ENCODE measurements at regions not wholly inside any gene's neighbourhood (a gene's known extent, or its start where the extent isn't known, plus 50 kb on each side); places are given as distances from the start of the nearest gene placed in this dataset.

DNA sequence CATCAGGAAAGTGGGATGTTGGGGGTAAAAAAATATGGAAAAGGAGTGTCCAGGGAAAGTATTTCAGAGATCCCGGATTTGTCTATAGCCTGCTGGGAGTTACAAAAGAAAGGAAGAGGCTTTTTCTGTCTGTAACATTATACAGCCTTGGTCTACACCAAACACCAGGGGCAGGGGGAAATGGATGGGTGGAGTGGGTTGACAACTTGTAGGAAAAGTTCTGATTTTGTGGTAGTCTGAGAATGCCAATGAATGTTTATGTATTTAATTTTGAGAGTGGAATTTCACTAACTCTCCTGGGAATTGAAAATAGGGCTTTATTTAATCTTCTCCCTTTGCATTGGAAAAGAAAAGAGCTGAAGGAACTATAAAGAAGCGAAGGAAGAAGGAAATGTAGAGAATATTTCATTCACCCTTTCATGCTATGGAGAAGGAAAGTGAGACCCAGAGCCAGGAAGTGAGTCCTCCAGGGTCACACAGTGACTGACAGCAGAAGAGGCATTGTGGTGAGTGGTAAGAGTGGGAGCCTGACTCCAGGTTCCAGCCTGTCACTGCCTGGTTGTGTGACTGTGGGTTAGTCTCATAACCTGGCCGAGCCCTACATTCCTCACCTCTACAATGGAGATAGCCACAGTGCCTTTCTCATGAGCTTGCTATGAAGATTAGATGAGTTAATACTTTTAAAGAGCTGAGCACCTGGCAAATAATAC lies 346.3 kb upstream of the TNP1 start:
- Mint-ChIP-seq H3K36me3 (ENCODE audit: low read depth) (peaks cover 21% of the 10 kb centered on the region), H3K27ac (no peak overlapping the region), H3K4me1 (ENCODE audit: low read depth) (peaks cover 25% of the 10 kb centered on the region), H3K4me3 (no peak overlapping the region), H3K27me3 (ENCODE audit: insufficient read depth) (no peaks in the 10 kb centered on the region; the same call in 1 of the 2 replicates), H3K9me3 (peaks cover 14% of the 10 kb centered on the region)
- TF ChIP-seq, protein P1, sequence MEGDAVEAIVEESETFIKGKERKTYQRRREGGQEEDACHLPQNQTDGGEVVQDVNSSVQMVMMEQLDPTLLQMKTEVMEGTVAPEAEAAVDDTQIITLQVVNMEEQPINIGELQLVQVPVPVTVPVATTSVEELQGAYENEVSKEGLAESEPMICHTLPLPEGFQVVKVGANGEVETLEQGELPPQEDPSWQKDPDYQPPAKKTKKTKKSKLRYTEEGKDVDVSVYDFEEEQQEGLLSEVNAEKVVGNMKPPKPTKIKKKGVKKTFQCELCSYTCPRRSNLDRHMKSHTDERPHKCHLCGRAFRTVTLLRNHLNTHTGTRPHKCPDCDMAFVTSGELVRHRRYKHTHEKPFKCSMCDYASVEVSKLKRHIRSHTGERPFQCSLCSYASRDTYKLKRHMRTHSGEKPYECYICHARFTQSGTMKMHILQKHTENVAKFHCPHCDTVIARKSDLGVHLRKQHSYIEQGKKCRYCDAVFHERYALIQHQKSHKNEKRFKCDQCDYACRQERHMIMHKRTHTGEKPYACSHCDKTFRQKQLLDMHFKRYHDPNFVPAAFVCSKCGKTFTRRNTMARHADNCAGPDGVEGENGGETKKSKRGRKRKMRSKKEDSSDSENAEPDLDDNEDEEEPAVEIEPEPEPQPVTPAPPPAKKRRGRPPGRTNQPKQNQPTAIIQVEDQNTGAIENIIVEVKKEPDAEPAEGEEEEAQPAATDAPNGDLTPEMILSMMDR (IDR thresholded peaks at IDR 0.05) = no peak
- DNase-seq = no peak

- H3K27ac Mint-ChIP-seq = no peak overlapping the region
- no peak overlapping the region for H3K4me3 Mint-ChIP-seq
- TF ChIP-seq, protein P1 (IDR thresholded peaks at IDR 0.05) = no peak
- H3K36me3 Mint-ChIP-seq (ENCODE audit: low read depth) = peaks cover 21% of the 10 kb centered on the region
- H3K4me1 Mint-ChIP-seq (ENCODE audit: low read depth) = peaks cover 25% of the 10 kb centered on the region
- H3K9me3 Mint-ChIP-seq = peaks cover 14% of the 10 kb centered on the region
- H3K27me3 Mint-ChIP-seq (ENCODE audit: insufficient read depth) = no peaks in the 10 kb centered on the region; the same call in 1 of the 2 replicates
- DNase-seq = peak; percentile 56
These were observed 344.5 kb upstream of the TNP1 start for GRCh38 chr2:217204358-217204757.

- TF ChIP-seq, protein P1 (IDR thresholded peaks at IDR 0.05) = no peak
- H3K36me3 Mint-ChIP-seq (ENCODE audit: low read depth) = peaks cover 21% of the 10 kb centered on the region
- no peak overlapping the region for H3K27ac Mint-ChIP-seq
- H3K4me3 Mint-ChIP-seq = no peak overlapping the region
- no peaks in the 10 kb centered on the region; the same call in 1 of the 2 replicates for H3K27me3 Mint-ChIP-seq (ENCODE audit: insufficient read depth)
- peaks cover 14% of the 10 kb centered on the region for H3K9me3 Mint-ChIP-seq
- DNase-seq = no peak
- H3K4me1 Mint-ChIP-seq (ENCODE audit: low read depth) = peaks cover 25% of the 10 kb centered on the region
These were observed 343.2 kb upstream of the TNP1 start for GRCh38 chr2:217203086-217203485.

GRCh38 chr2:217199255-217199630 lies 339.4 kb upstream of the TNP1 start:
- Mint-ChIP-seq H3K36me3 (ENCODE audit: low read depth) (peaks cover 20% of the 10 kb centered on the region), H3K9me3 (peaks cover 20% of the 10 kb centered on the region), H3K4me3 (no peak overlapping the region), H3K4me1 (ENCODE audit: low read depth) (peaks cover 4% of the 10 kb centered on the region), H3K27ac (no peak overlapping the region), H3K27me3 (ENCODE audit: insufficient read depth) (peaks cover 1% of the 10 kb centered on the region; the same call in 1 of the 2 replicates)
- DNase-seq = no peak
- TF ChIP-seq, protein P1 (IDR thresholded peaks at IDR 0.05) = no peak

DNA sequence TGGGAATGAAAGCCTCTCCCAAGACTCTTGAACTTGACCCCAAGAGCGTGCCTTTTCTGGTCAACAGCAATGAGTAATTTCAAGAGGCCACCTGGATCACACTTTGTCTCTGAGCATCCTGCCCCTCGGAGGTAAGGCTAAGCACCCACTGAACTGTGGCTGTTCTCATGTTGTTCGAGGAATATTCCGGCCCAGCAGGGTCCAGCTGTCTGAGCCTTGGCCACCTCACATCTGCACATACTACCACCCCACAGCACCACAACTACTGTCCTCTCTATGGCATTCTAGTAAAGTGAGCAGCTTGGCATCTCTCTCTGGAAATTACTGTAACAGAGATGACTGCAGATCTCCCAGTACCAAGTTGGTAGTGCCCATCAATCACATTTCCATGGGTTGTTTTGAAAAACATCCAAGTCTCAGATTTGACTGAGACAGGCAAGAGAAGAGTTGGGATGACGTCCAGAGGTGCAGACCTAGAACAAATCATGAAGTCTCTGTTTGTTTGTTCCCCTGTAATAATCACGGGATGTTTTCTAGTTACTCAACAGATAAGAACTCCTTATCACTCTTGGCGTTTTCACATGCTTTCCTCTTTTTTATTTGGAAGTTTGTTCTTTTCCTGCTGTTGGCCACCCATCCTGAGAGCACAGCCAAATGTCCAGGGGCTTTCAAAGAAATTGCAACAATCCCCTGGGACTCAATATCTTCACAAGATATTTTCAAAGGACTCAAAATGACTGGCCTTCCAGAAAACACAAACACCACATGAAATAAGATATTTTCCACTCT lies 336.0 kb upstream of the TNP1 start:
- H3K27ac Mint-ChIP-seq = no peak overlapping the region

More for the DNA sequence above, 336.0 kb upstream of the TNP1 start:
- DNase-seq = no peak
- Mint-ChIP-seq H3K36me3 (ENCODE audit: low read depth) (peaks cover 8% of the 10 kb centered on the region), H3K4me1 (ENCODE audit: low read depth) (no peaks in the 10 kb centered on the region), H3K27me3 (ENCODE audit: insufficient read depth) (peaks cover 1% of the 10 kb centered on the region; the same call in 1 of the 2 replicates), H3K4me3 (no peak overlapping the region), H3K9me3 (peaks cover 14% of the 10 kb centered on the region)
- TF ChIP-seq, protein P1 (IDR thresholded peaks at IDR 0.05) = no peak

Data from HFFc6 (cell line).